NCI-H2227 treated with DMSO at 0.1 percent for 48 hours (cell line): ENCODE measurements at regions not wholly inside any gene's neighbourhood (a gene's known extent, or its start where the extent isn't known, plus 50 kb on each side); places are given as distances from the start of the nearest gene placed in this dataset.
"Not testable (repeated sequence)": the region's sequence is repeated elsewhere in the genome, so short reads cannot be mapped to it uniquely, and the experiment has no call there.

Experiments
- DNase-seq: peaks from one replicate; lab custom pipeline; 2025; lab: John Stamatoyannopoulos, UW

DNA sequence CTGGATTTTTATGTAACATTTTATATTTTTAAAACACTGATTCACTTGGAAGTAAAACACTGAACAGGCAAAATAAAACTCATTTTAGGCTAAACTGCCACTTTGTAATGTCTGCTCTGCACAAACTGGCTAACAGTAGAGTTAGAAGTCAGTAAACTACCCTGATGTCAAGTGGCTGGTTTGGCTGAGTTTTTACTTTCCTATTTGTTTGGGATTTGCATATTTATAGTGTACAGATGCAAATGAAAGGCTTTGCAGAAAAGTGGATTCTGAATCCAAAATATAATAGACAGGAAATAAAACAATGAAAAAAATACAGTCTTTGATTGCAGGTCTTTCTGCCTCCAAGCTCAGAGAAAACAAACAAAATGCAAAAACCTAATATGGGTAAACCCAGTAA lies 213.1 kb downstream of the CDH26 start:
- DNase-seq, result no peak

DNA sequence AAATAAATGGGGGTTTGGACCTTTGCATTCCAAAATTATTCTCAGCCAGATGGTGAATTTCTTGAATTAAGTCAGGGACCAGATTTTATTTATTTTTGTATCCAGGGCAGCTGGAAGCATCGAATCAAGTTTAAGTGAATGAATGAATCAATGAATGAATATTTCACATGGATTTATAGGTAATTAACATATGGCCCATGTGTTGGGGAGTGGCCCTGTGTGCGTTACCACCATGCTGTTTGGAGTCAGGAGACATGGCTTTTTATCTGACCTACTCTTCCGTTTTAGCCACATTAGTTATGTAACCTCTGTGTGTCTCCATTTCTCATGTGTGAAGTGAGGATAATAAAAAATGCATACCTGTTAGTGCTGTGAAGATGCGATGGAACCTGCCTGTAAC lies 213.5 kb downstream of the CDH26 start:
- no peak for DNase-seq

DNA sequence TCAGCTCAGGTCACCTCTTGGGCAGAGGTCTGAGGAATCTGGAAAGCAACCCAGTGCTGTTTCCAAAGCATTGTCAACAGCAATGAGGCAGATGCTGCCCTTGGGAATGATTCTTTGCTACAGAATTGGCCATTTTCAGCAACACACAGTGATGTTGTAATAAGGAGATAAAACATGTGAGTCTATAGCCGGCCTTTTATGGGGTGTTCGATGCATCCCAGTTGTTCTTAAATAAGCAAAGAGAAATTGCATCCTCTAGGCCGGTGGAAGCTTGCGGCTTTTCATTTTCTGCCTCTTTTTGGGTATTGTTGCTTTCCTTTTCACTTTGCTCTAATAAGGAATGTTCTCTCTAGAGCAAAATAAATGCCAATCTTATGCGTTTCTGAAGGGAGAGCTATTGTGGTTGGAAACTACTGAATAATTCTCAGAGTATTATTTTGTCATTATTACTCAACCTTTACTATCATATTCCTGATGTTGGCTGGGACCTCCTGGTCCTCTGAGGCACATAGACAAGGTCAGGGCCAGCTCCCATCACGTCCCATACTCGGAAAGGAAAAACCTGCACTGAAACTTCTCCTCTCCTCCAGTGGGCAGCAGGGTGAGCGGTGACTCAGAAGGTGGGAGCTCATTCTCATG lies 214.2 kb downstream of the CDH26 start:
- DNase-seq, result no peak

DNA sequence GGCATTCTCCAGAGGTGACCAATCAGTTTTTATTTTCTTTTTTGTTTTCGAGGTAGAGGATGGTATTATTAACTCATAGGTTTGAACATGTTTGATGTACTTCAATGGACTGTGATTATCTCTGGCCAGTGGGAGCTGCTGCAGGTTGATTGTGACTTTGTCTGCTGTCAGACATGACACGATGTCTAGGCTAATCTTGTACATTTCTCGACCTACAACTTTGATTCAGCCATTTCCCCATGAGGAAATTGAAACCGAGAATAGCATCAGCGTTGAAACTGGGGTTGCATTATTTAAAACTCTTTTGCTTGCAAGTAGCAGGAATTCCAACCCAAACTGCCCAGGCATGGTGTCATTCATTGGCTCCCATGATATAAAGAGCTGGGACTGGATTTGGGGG lies 218.9 kb downstream of the CDH26 start:
- DNase-seq, result no peak

DNA sequence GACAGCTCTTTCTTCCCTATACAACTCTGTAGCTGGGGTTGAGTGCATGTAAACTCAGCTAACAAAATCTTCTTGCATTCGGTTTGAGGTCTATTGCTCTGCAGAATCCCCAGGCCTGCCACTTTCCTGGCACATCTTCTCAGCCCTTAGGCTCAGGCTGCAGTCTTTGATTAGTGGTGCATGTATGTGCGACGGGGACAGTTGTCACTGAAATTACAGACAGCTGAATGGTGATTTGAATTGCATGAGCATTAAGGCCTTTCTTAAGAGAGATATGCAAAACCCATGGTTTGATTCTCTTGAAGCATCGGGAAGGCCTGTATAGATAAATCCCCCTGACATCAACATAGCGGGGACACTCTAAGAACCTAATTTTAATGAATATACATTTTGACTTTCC lies 222.8 kb downstream of the CDH26 start:
- no peak for DNase-seq

GRCh38 chr20:60186412-60186811 lies 228.2 kb downstream of the CDH26 start:
- no peak for DNase-seq

- DNase-seq, result no peak
Observed at GRCh38 chr20:60187683-60188082, 229.5 kb downstream of the CDH26 start.

GRCh38 chr20:60191014-60191413 lies 232.8 kb downstream of the CDH26 start:
- no peak for DNase-seq

DNA sequence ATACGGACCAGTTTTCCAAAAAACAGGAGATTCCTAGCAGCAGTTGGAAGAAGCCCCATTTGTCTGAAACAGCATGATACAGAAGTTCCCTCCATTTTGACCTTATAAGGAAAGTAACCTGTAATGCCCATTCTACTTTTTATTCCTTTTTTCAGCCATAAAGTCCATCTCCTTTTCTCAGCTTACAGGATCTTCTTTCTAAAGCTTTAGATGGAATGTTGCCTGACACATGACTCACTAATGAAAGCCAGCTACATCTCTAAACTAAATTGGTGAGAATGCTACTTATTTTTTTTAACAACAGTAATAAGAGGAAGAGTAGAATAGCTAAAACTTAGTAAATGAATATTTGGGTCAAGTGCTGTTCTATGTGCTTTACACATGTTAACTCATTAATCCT lies 234.1 kb downstream of the CDH26 start:
- DNase-seq, result no peak

- DNase-seq, result not testable (repeated sequence)
Observed at GRCh38 chr20:60199132-60199531, 240.9 kb downstream of the CDH26 start.

DNA sequence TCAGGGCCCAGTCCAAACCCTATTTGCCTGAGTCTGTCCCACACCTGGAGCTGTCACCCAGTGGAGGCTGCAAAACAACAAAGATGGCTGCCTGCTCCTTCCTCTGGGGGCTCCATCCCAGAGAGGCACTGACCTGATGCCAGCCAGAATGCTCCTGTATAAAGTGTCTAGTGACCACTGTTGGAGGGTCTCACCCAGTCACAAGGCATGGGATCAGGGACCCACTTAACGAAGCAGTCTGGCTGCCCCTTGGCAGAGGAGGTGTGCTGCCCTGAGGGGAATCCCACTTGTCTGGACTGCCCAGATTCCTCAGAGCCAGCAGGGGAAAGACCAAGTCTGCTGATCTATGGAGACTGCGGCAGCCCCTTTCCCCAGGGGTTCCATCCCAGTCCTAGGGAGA lies 241.6 kb downstream of the CDH26 start:
- no peak for DNase-seq

- no peak for DNase-seq
Observed at GRCh38 chr20:60200305-60200918, 242.2 kb downstream of the CDH26 start.

DNA sequence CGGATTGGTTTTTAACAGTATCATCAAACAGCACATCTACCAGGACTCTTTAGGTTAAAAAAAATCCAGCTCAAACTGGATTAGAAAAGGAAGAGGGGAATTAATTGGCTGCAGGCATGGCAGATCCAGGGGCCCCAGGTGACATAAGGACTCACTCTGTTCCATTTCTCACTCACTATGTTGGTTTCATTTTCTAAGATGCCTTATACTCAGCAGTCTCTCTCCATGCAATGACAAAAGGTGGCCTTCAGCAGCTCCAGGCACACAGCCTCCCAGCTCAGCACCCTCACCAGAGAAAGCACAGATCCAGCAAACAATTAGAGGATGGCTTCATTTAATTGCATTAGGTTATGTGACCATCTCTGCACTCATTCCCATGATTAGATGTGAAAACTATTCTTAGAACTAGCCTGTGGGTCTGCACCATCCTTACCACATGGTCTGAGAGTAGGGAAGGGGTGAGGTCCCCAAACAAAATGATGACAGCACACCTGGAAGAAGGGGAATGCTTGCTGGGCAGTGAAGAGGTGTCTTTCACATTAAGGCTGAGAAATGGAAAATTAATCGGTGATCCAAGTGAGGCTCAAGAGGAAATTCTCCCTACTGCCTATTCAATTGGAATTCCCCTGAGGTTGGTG lies 243.1 kb downstream of the CDH26 start:
- no peak for DNase-seq

GRCh38 chr20:60202046-60202445 lies 243.8 kb downstream of the CDH26 start:
- no peak for DNase-seq

GRCh38 chr20:60203451-60203850 lies 245.2 kb downstream of the CDH26 start:
- no peak for DNase-seq

DNA sequence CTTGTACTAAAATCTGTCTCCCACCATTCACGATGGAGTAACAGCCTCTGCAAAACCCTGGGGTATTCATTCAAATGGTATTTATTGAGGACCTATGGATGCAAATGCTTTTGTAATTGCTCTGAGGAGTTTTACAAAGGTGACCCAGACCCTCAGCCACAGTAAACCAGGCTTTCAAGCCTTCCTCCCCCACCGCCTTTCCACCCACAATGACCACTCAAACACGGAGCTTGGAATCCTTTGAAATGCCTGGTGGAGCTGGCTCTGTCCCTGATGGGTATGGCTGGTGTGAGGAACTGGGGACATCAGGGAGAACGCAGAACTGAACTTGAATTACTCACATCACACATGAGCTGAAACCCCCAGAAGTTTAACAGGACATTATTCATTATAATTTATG lies 246.4 kb downstream of the CDH26 start:
- DNase-seq, result no peak

GRCh38 chr20:60206259-60206658 lies 248.0 kb downstream of the CDH26 start:
- DNase-seq, result no peak

- no peak for DNase-seq
Observed at GRCh38 chr20:60209048-60209447, 250.8 kb downstream of the CDH26 start.

- peak; percentile 49 for DNase-seq
Observed at GRCh38 chr20:60210779-60211617, 252.8 kb downstream of the CDH26 start.

GRCh38 chr20:60211618-60212463 lies 253.6 kb downstream of the CDH26 start:
- DNase-seq, result no peak

GRCh38 chr20:60212695-60213094 lies 254.5 kb downstream of the CDH26 start:
- DNase-seq, result no peak
